DOHH2 (cell line): ENCODE measurements at regions not wholly inside any gene's neighbourhood (a gene's known extent, or its start where the extent isn't known, plus 50 kb on each side); places are given as distances from the start of the nearest gene placed in this dataset.
"Not testable (repeated sequence)": the region's sequence is repeated elsewhere in the genome, so short reads cannot be mapped to it uniquely, and the experiment has no call there.

Experiments used
- CTCF ChIP-seq: fragments of 200-600 bp; sonication (generic); IDR thresholded peaks from one replicate; pipeline ENCODE4 v1.5.1; 2014; ENCODE audit warnings: antibody characterized with exemption, mild to moderate bottlenecking, low read depth, low read length; ENCODE audit not compliant: poor library complexity, severe bottlenecking
- EZH2phosphoT487 ChIP-seq: fragments of 200-600 bp; sonication (generic); IDR thresholded peaks from 2 replicates; pipeline ENCODE4 v1.6.1; 2017; ENCODE audit warnings: borderline replicate concordance, mild to moderate bottlenecking, antibody characterized with exemption, low read length, moderate library complexity, mixed read lengths

GRCh38 chr16:88145824-88146405, 194.7 kb downstream of the BANP start:
- not testable (repeated sequence) for TF ChIP-seq CTCF, EZH2phosphoT487
